ENCODE measurements at regions not wholly inside any gene's neighbourhood (a gene's known extent, or its start where the extent isn't known, plus 50 kb on each side); places are given as distances from the start of the nearest gene placed in this dataset.

GRCh38 chr3:55413236-55413635 lies 73.9 kb downstream of the WNT5A start:
- TF ChIP-seq MYC (IDR thresholded peaks at IDR 0.05; ENCODE audit: low read depth, low read length) (no peak), MAX (IDR thresholded peaks at IDR 0.05; ENCODE audit: low read depth, low read length) (no peak), CTCF (IDR thresholded peaks at IDR 0.05; ENCODE audit: low read depth, low read length) (no peak), POLR2A (IDR thresholded peaks at IDR 0.05; ENCODE audit: extremely low read depth, insufficient read length) (no peak)
- no peak for DNase-seq (ENCODE audit: low read depth)

GRCh38 chr3:55412545-55412944 lies 74.6 kb downstream of the WNT5A start:
- no peak for DNase-seq (ENCODE audit: low read depth)
- no peak for TF ChIP-seq POLR2A (IDR thresholded peaks at IDR 0.05; ENCODE audit: extremely low read depth, insufficient read length)
- no peak for TF ChIP-seq CTCF (IDR thresholded peaks at IDR 0.05; ENCODE audit: low read depth, low read length)
- TF ChIP-seq MAX (IDR thresholded peaks at IDR 0.05; ENCODE audit: low read depth, low read length), result no peak
- TF ChIP-seq MYC (IDR thresholded peaks at IDR 0.05; ENCODE audit: low read depth, low read length), result no peak
- no peak overlapping the region for H3K4me3 ChIP-seq (ENCODE audit: low read depth, low read length)

More at GRCh38 chr3:55413236-55413635, 73.9 kb downstream of the WNT5A start:
- H3K4me3 ChIP-seq (ENCODE audit: low read depth, low read length), result no peak overlapping the region

- TF ChIP-seq MYC (IDR thresholded peaks at IDR 0.05; ENCODE audit: low read depth, low read length) (no peak), MAX (IDR thresholded peaks at IDR 0.05; ENCODE audit: low read depth, low read length) (no peak), POLR2A (IDR thresholded peaks at IDR 0.05; ENCODE audit: extremely low read depth, insufficient read length) (no peak), CTCF (IDR thresholded peaks at IDR 0.05; ENCODE audit: low read depth, low read length) (no peak)
- DNase-seq (ENCODE audit: low read depth), result no peak
- no peak overlapping the region for H3K4me3 ChIP-seq (ENCODE audit: low read depth, low read length)
These were observed 77.3 kb downstream of the WNT5A start for GRCh38 chr3:55409806-55410205.

- TF ChIP-seq MYC (IDR thresholded peaks at IDR 0.05; ENCODE audit: low read depth, low read length), result no peak
- no peak for TF ChIP-seq MAX (IDR thresholded peaks at IDR 0.05; ENCODE audit: low read depth, low read length)
- TF ChIP-seq CTCF (IDR thresholded peaks at IDR 0.05; ENCODE audit: low read depth, low read length), result no peak
- TF ChIP-seq POLR2A (IDR thresholded peaks at IDR 0.05; ENCODE audit: extremely low read depth, insufficient read length), result no peak
- no peak overlapping the region for H3K4me3 ChIP-seq (ENCODE audit: low read depth, low read length)
- no peak for DNase-seq (ENCODE audit: low read depth)
These were observed 78.8 kb downstream of the WNT5A start for GRCh38 chr3:55408193-55408826.

- H3K4me3 ChIP-seq (ENCODE audit: low read depth, low read length), result no peak overlapping the region
- TF ChIP-seq MAX (IDR thresholded peaks at IDR 0.05; ENCODE audit: low read depth, low read length) (no peak), CTCF (IDR thresholded peaks at IDR 0.05; ENCODE audit: low read depth, low read length) (no peak), POLR2A (IDR thresholded peaks at IDR 0.05; ENCODE audit: extremely low read depth, insufficient read length) (no peak), MYC (IDR thresholded peaks at IDR 0.05; ENCODE audit: low read depth, low read length) (no peak)
- no peak for DNase-seq (ENCODE audit: low read depth)
These were observed 79.7 kb downstream of the WNT5A start for GRCh38 chr3:55407426-55407820.
